Keratinocyte (primary cell): ENCODE measurements at regions not wholly inside any gene's neighbourhood (a gene's known extent, or its start where the extent isn't known, plus 50 kb on each side); places are given as distances from the start of the nearest gene placed in this dataset.

Experiments used
- CTCF ChIP-seq, 3 experiments: IDR thresholded peaks in 1 of 3; conservative IDR thresholded peaks in 1 of 3; optimal IDR thresholded peaks in 1 of 3; 2 replicates in 2 of 3; 3 replicates in 1 of 3; pipeline versions ENCODE3 to v1.5.1; 2011; ENCODE audit warnings: low read length in 3 of 3, mild to moderate bottlenecking in 3 of 3, moderate library complexity in 2 of 3, control low read depth in 1 of 3, inconsistent platforms in 1 of 3; ENCODE audit not compliant: insufficient read depth in 2 of 3; ENCODE audit errors: extremely low read depth in 1 of 3
- EZH2 ChIP-seq: IDR thresholded peaks from one replicate; pipeline ENCODE4 v1.6.1; 2012; ENCODE audit warnings: inconsistent platforms, mild to moderate bottlenecking, low read length, moderate library complexity

- TF ChIP-seq CTCF (optimal IDR thresholded peaks at IDR 0.05 in 1 of 3, IDR thresholded peaks at IDR 0.05 in 1 of 3, conservative IDR thresholded peaks at IDR 0.05 in 1 of 3; ENCODE audit: extremely low read depth in 1 of 3, insufficient read depth in 2 of 3, low read length in 3 of 3): no peak
- no peak for TF ChIP-seq EZH2
Observed at GRCh38 chr4:53830511-53830910, 233.9 kb downstream of the CHIC2 start.
